Trophoblast cell (in vitro differentiated cells and primary cell): ENCODE measurements at regions not wholly inside any gene's neighbourhood (a gene's known extent, or its start where the extent isn't known, plus 50 kb on each side); places are given as distances from the start of the nearest gene placed in this dataset.
A peak's percentile ranks its signal among the peaks of the same experiment; 100 is the strongest.

Experiments
- DNase-seq, 2 donors: peaks; one replicate each; pipeline ENCODE4 v3.0.0-alpha.2; 2016
- H2AFZ ChIP-seq: 2 replicates; pipeline ENCODE4 v1.6.1; 2013; ENCODE audit warnings: low read length, moderate library complexity, mild to moderate bottlenecking; ENCODE audit not compliant: insufficient read depth, poor library complexity
- H2AK5ac ChIP-seq: 2 replicates; pipeline ENCODE4 v1.6.1; 2013; ENCODE audit warnings: mild to moderate bottlenecking, low read length
- H2BK120ac ChIP-seq: 2 replicates; pipeline ENCODE4 v1.6.1; 2013; ENCODE audit warnings: low read length, mild to moderate bottlenecking, moderate library complexity; ENCODE audit not compliant: insufficient read depth, poor library complexity
- H2BK12ac ChIP-seq: 2 replicates; pipeline ENCODE4 v1.6.1; 2013; ENCODE audit warnings: mild to moderate bottlenecking, low read length, moderate library complexity
- H2BK5ac ChIP-seq: 2 replicates; pipeline ENCODE4 v1.6.1; 2013; ENCODE audit warnings: low read length, low read depth, moderate library complexity, mild to moderate bottlenecking; ENCODE audit not compliant: poor library complexity
- H3K14ac ChIP-seq: 2 replicates; pipeline ENCODE4 v1.6.1; 2013; ENCODE audit warnings: mild to moderate bottlenecking, low read length
- H3K18ac ChIP-seq: 2 replicates; pipeline ENCODE4 v1.6.1; 2013; ENCODE audit warnings: mild to moderate bottlenecking, low read length
- H3K23ac ChIP-seq: 2 replicates; pipeline ENCODE4 v1.6.1; 2013; ENCODE audit warnings: low read length
- H3K27ac ChIP-seq: 2 replicates; pipeline ENCODE4 v1.5.1; 2013; ENCODE audit warnings: low read depth, mild to moderate bottlenecking, inconsistent platforms, low read length, moderate library complexity
- H3K27me3 ChIP-seq: 2 replicates; pipeline ENCODE4 v1.6.1; 2013; ENCODE audit warnings: inconsistent platforms, mild to moderate bottlenecking, low read length, moderate library complexity; ENCODE audit not compliant: insufficient read depth
- H3K36me3 ChIP-seq, 2 experiments: 1 replicate in 1 of 2; 2 replicates in 1 of 2; pipeline ENCODE4 v1.6.1; 2013; ENCODE audit warnings: low read length in 2 of 2, mild to moderate bottlenecking in 2 of 2, moderate library complexity in 1 of 2; ENCODE audit not compliant: insufficient read depth in 2 of 2, control insufficient read depth in 1 of 2
- H3K4ac ChIP-seq: 2 replicates; pipeline ENCODE4 v1.6.1; 2013; ENCODE audit warnings: low read depth, mild to moderate bottlenecking, low read length, moderate library complexity
- H3K4me1 ChIP-seq, 2 experiments: 1 replicate in 1 of 2; 2 replicates in 1 of 2; pipeline ENCODE4 v1.6.1; 2013; ENCODE audit warnings: low read length in 2 of 2, mild to moderate bottlenecking in 2 of 2, moderate library complexity in 1 of 2; ENCODE audit not compliant: insufficient read depth in 2 of 2, control insufficient read depth in 1 of 2
- H3K4me2 ChIP-seq: 2 replicates; pipeline ENCODE4 v1.6.1; 2013; ENCODE audit warnings: inconsistent platforms, mild to moderate bottlenecking, low read length, moderate library complexity
- H3K4me3 ChIP-seq: 2 replicates; pipeline ENCODE4 v1.5.1; 2013; ENCODE audit warnings: mild to moderate bottlenecking, low read depth, low read length, inconsistent platforms
- H3K79me1 ChIP-seq: one replicate; pipeline ENCODE4 v1.6.1; 2013; ENCODE audit warnings: low read length
- H3K79me2 ChIP-seq: 2 replicates; pipeline ENCODE4 v1.6.1; 2013; ENCODE audit warnings: low read length, mild to moderate bottlenecking; ENCODE audit not compliant: control insufficient read depth, insufficient read depth, poor library complexity
- H3K9ac ChIP-seq: 2 replicates; pipeline ENCODE4 v1.6.1; 2013; ENCODE audit warnings: mild to moderate bottlenecking, low read length
- H3K9me3 ChIP-seq: 2 replicates; pipeline ENCODE4 v1.6.1; 2013; ENCODE audit warnings: low read depth, mild to moderate bottlenecking, control low read depth, inconsistent platforms, low read length; ENCODE audit not compliant: insufficient read depth
- H4K12ac ChIP-seq: 2 replicates; pipeline ENCODE4 v1.6.1; 2013; ENCODE audit warnings: low read depth, mild to moderate bottlenecking, low read length, moderate library complexity
- H4K8ac ChIP-seq: 2 replicates; pipeline ENCODE4 v1.6.1; 2013; ENCODE audit warnings: low read depth, mild to moderate bottlenecking, low read length, moderate library complexity
- H4K91ac ChIP-seq: one replicate; pipeline ENCODE4 v1.6.1; 2013; ENCODE audit warnings: low read depth, mild to moderate bottlenecking, low read length, moderate library complexity
- WGBS: extraction: QIAGEN DNeasy Blood & Tissue Kit; methylation state at CpG from one replicate; pipeline ENCODE4 v1.1.7; 2013; ENCODE audit warnings: missing lambda C conversion rate; ENCODE audit not compliant: insufficient read length, insufficient coverage; ENCODE audit errors: extremely low coverage; 5-methylcytosine and 5-hydroxymethylcytosine counted together

DNA sequence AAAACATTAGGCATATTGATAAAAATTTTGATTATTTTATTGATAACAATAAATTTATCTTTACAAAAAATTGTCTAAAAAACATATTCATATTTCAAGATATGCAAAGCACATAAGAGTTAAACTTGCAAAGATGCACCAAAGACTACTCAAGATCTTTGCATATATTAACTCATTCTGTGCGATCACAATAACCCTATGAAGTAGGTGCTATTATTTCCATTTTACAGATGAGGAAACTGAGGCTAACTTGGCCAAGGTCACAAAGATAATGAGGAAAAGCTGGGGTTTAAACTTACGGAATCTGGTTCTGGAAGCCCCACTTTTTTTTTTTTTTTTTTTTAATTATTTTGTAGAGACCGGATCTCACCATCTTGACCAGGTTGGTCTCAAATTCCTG is 94.4 kb upstream of the SERTAD2 start:
- no CpG with 5 or more reads among the region's 3 CpGs for WGBS
- H2AK5ac ChIP-seq, result no peak overlapping the region
- H3K79me1 ChIP-seq, result peaks cover 13% of the 10 kb centered on the region
- no peak overlapping the region for H3K4me3 ChIP-seq
- H3K9ac ChIP-seq, result no peak overlapping the region
- no peak overlapping the region for H4K12ac ChIP-seq
- no peak overlapping the region for H3K27ac ChIP-seq
- no peak overlapping the region for H3K14ac ChIP-seq
- no peak overlapping the region for H3K18ac ChIP-seq
- H3K9me3 ChIP-seq, result no peaks in the 10 kb centered on the region
- DNase-seq, result no peak
- H3K79me2 ChIP-seq, result peaks cover 2% of the 10 kb centered on the region
- H3K4me2 ChIP-seq, result no peak overlapping the region
- no peak overlapping the region for H2AFZ ChIP-seq
- H4K91ac ChIP-seq, result no peak overlapping the region
- no peak overlapping the region for H3K23ac ChIP-seq
- H3K36me3 ChIP-seq, result no peaks in the 10 kb centered on the region
- peaks cover 0 to 3% of the 10 kb centered on the region in 2 experiments for H3K4me1 ChIP-seq
- H2BK5ac ChIP-seq, result no peak overlapping the region
- no peak overlapping the region for H4K8ac ChIP-seq
- H2BK12ac ChIP-seq, result no peak overlapping the region
- H3K27me3 ChIP-seq, result no peaks in the 10 kb centered on the region
- no peak overlapping the region for H2BK120ac ChIP-seq
- no peak overlapping the region for H3K4ac ChIP-seq

DNA sequence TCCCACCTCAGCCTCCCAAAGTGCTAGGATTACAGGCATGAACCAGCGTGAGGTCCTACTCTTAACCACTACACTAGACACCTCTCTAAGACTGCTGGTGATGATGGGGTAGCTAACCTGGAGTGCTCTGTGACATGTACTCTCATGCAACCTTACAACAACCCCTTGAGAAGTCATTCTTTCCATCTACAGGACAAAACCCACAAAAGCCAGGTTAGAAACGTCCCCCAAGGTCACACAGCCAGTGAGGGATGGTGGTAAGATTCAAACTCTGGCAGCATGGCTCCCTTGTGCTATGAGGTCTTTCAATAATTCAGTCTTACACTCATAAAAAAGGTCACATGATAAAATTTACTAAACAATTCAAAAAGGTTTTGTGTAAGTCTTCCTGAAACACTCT is 94.8 kb upstream of the SERTAD2 start:
- Histone ChIP-seq H3K18ac (no peak overlapping the region), H4K12ac (no peak overlapping the region), H2BK5ac (no peak overlapping the region), H2BK12ac (no peak overlapping the region), H3K14ac (no peak overlapping the region), H3K4ac (no peak overlapping the region), H3K4me1 (peaks cover 0 to 3% of the 10 kb centered on the region in 2 experiments), H3K9ac (no peak overlapping the region), H4K8ac (no peak overlapping the region), H4K91ac (no peak overlapping the region), H3K36me3 (no peaks in the 10 kb centered on the region), H3K27me3 (no peaks in the 10 kb centered on the region), H3K79me1 (peaks cover 13% of the 10 kb centered on the region), H3K9me3 (no peaks in the 10 kb centered on the region), H3K4me3 (no peak overlapping the region), H3K4me2 (no peak overlapping the region), H2BK120ac (no peak overlapping the region), H2AK5ac (no peak overlapping the region), H3K27ac (no peak overlapping the region), H3K23ac (no peak overlapping the region), H3K79me2 (peaks cover 2% of the 10 kb centered on the region), H2AFZ (no peak overlapping the region)
- WGBS, result no CpG with 5 or more reads among the region's 2 CpGs
- DNase-seq, result no peak

DNA sequence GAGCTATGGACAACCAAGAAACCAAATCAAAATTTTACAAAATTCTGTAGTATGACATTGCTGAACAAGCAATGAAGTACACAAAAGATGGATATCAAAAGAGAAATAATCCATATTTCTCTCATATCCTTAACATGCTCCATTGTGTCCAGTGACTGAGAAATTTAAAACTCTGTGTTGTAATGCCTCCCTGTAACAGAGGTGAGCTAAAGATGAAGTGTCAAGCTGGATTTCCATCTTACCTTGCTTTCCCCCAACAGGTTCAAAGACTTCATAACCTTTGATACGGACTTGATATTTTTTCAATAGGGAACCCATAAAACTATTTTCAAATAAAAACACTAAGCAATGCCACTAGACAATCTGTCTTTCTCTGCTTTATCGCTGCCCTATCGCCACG is 95.7 kb upstream of the SERTAD2 start:
- Histone ChIP-seq H3K4me3 (no peak overlapping the region), H4K12ac (no peak overlapping the region), H3K14ac (no peak overlapping the region), H4K91ac (no peak overlapping the region), H3K18ac (no peak overlapping the region), H3K36me3 (no peaks in the 10 kb centered on the region), H3K23ac (no peak overlapping the region), H3K4me2 (peak overlapping the region; percentile 91), H3K79me2 (peaks cover 2% of the 10 kb centered on the region), H3K27ac (no peak overlapping the region), H2BK120ac (no peak overlapping the region), H2AFZ (no peak overlapping the region), H3K79me1 (peaks cover 13% of the 10 kb centered on the region), H2BK12ac (no peak overlapping the region), H3K4ac (no peak overlapping the region), H3K27me3 (no peaks in the 10 kb centered on the region), H3K4me1 (peaks cover 0 to 3% of the 10 kb centered on the region in 2 experiments), H4K8ac (no peak overlapping the region), H2AK5ac (no peak overlapping the region), H3K9ac (no peak overlapping the region), H3K9me3 (no peaks in the 10 kb centered on the region), H2BK5ac (no peak overlapping the region)
- no CpG with 5 or more reads among the region's 4 CpGs for WGBS
- no peak for DNase-seq

DNA sequence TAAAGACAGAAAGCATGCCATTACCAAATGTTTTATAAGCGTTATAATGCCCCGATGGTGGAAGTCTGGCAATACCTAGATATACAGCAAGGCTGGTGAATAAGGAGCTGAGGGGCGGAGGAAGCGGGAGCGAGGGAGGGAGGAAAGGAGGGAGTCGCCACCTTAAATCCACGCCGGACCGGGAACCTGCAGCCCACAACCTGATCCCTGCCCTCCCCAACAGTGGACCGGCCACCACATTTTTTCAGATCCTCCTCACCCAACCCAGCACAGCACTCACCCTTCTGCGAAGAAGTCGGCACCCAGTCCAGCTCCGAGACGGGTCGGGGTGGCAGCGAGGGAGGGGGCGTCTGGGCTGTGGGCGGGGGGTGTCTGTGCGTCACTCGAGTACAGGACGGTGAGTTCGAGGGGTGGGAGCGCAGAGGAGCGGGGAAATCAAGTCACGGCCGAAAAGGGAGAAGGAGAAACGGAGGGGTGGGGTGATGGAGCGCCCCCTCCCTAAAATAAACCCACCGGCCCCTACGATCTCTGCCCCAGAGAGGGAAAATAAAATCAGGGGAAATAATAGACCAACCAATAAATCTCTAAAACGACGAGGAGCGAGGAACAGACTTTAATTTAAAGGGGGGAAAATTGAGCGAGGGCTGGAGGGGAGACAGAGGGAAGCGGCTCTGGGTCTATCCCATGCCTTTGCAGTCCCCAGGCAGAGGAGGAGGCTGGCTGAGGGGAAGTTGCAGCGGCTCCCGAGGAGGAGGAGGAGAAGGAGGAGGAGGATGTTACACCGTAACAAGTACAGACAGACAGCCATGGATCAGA is 96.5 kb upstream of the SERTAD2 start:
- H3K36me3 ChIP-seq, result no peaks in the 10 kb centered on the region
- H2AFZ ChIP-seq, result peak overlapping the region; percentile 95
- no CpG with 5 or more reads among the region's 38 CpGs for WGBS
- peak overlapping the region; percentile 46 for H4K91ac ChIP-seq
- no peak overlapping the region for H2AK5ac ChIP-seq
- peak overlapping the region; percentile 47 for H4K8ac ChIP-seq
- H3K79me1 ChIP-seq, result peaks cover 13% of the 10 kb centered on the region
- H3K9me3 ChIP-seq, result no peaks in the 10 kb centered on the region
- H4K12ac ChIP-seq, result peak overlapping the region; percentile 85
- no peak overlapping the region for H2BK12ac ChIP-seq
- H3K4me2 ChIP-seq, result peak overlapping the region; percentile 91
- DNase-seq, result peak; percentile 23 to 44
- H3K14ac ChIP-seq, result peak overlapping the region; percentile 77
- peaks cover 2% of the 10 kb centered on the region for H3K79me2 ChIP-seq
- H3K9ac ChIP-seq, result peak overlapping the region; percentile 64
- H2BK5ac ChIP-seq, result peak overlapping the region; percentile 65
- peak overlapping the region; percentile 58 for H2BK120ac ChIP-seq
- peak overlapping the region; percentile 96 for H3K27ac ChIP-seq
- peak overlapping the region; percentile 75 for H3K4me3 ChIP-seq
- H3K27me3 ChIP-seq, result no peaks in the 10 kb centered on the region
- H3K4me1 ChIP-seq, result peaks cover 0 to 3% of the 10 kb centered on the region in 2 experiments
- H3K23ac ChIP-seq, result no peak overlapping the region
- peak overlapping the region; percentile 24 for H3K4ac ChIP-seq
- no peak overlapping the region for H3K18ac ChIP-seq
